Upper lobe of left lung (tissue), 6 donors: ENCODE measurements at regions not wholly inside any gene's neighbourhood (a gene's known extent, or its start where the extent isn't known, plus 50 kb on each side); places are given as distances from the start of the nearest gene placed in this dataset.

Experiments used
- ATAC-seq, 2 donors: fragments of 200-7000 bp; cut with Tn5 transposase; one replicate each; pipeline ENCODE4 v1.9.1; 2022; ENCODE audit warnings: mild to moderate bottlenecking in 2 of 2, moderate library complexity in 2 of 2; ENCODE audit not compliant: low FRiP score in 2 of 2
- DNase-seq, 2 donors: peaks; one replicate each; pipeline ENCODE4 v3.0.0-alpha.2; 2019 to 2020
- H3K27ac ChIP-seq, 4 donors: fragments of 200-600 bp; sonication (generic); one replicate each; pipeline ENCODE4 v1.5.1; 2016 to 2019
- H3K27me3 ChIP-seq, 4 donors: fragments of 200-600 bp; sonication (generic); one replicate each; pipeline ENCODE4 v1.5.1; 2017 to 2019
- H3K36me3 ChIP-seq, 4 donors: fragments of 200-600 bp; sonication (generic); one replicate each; pipeline ENCODE4 v1.5.1; 2016 to 2019
- H3K4me1 ChIP-seq, 4 donors: fragments of 200-600 bp; sonication (generic); one replicate each; pipeline ENCODE4 v1.5.1; 2018 to 2019
- H3K4me3 ChIP-seq, 4 donors: fragments of 200-600 bp; sonication (generic); one replicate each; pipeline ENCODE4 v1.5.1; 2017 to 2019; ENCODE audit warnings: mild to moderate bottlenecking in 2 of 4, moderate library complexity in 1 of 4
- H3K9me3 ChIP-seq, 4 donors: fragments of 200-600 bp; sonication (generic); one replicate each; pipeline ENCODE4 v1.5.1; 2018 to 2019
- CTCF ChIP-seq, 6 experiments: fragments of 450-650 bp in 4 of 6; fragments of 200-600 bp in 2 of 6; sonication (generic) in 2 of 6; IDR thresholded peaks; one replicate each; pipeline ENCODE4 v1.5.1; 2016 to 2019; ENCODE audit warnings: antibody characterized with exemption in 6 of 6
- EP300 ChIP-seq, 4 donors: sonication (generic); formaldehyde crosslinking; IDR thresholded peaks; one replicate each; pipeline ENCODE4 v1.5.1; 2017; ENCODE audit warnings: antibody characterized with exemption in 4 of 4, control low read depth in 2 of 4
- POLR2A ChIP-seq, 4 donors: fragments of 450-650 bp; IDR thresholded peaks; one replicate each; pipeline ENCODE4 v1.5.1; 2016 to 2017; ENCODE audit warnings: antibody characterized with exemption in 4 of 4, mild to moderate bottlenecking in 2 of 4
- POLR2AphosphoS5 ChIP-seq, 2 donors: sonication (generic); formaldehyde crosslinking; IDR thresholded peaks; one replicate each; pipeline ENCODE4 v1.5.1; 2017; ENCODE audit warnings: antibody characterized with exemption in 2 of 2
- WGBS, 2 donors: methylation state at CpG; one replicate each; pipeline ENCODE4 v1.1.5; 2017 to 2018; 5-methylcytosine and 5-hydroxymethylcytosine counted together
- donor health status: DM: no; HTN: no; CAD: no; lungs with moderate emphysema.
- donor health status: DM: no; HTN: yes; CAD: no; lungs with severe emphysema.

GRCh38 chr3:103889675-103890074 is 1454.9 kb downstream of the ZPLD1 start:
- no peak for TF ChIP-seq EP300 (IDR thresholded peaks at IDR 0.05)
- no peak for TF ChIP-seq POLR2A (IDR thresholded peaks at IDR 0.05)
- no peak for TF ChIP-seq CTCF (IDR thresholded peaks at IDR 0.05)
- no peak for TF ChIP-seq POLR2AphosphoS5 (IDR thresholded peaks at IDR 0.05)
- H3K4me3 ChIP-seq, result no peak overlapping the region
- DNase-seq (no peak), ATAC-seq (no peak)
- no peaks in the 10 kb centered on the region for H3K9me3 ChIP-seq
- H3K27me3 ChIP-seq, result no peaks in the 10 kb centered on the region
- H3K27ac ChIP-seq, result no peak overlapping the region
- no peaks in the 10 kb centered on the region for H3K4me1 ChIP-seq
- no peaks in the 10 kb centered on the region for H3K36me3 ChIP-seq
- 78 to 84% methylated on average over 1 of the region's 1 CpG for WGBS, 2 donors

GRCh38 chr3:103894162-103894822 is 1459.5 kb downstream of the ZPLD1 start:
- Histone ChIP-seq H3K9me3 (no peaks in the 10 kb centered on the region), H3K27ac (no peak overlapping the region), H3K27me3 (no peaks in the 10 kb centered on the region), H3K4me1 (no peaks in the 10 kb centered on the region), H3K4me3 (no peak overlapping the region), H3K36me3 (no peaks in the 10 kb centered on the region)
- no peak for DNase-seq
- TF ChIP-seq POLR2A (IDR thresholded peaks at IDR 0.05) (no peak), EP300 (IDR thresholded peaks at IDR 0.05) (no peak), POLR2AphosphoS5 (IDR thresholded peaks at IDR 0.05) (no peak), CTCF (IDR thresholded peaks at IDR 0.05) (no peak)
- WGBS, 2 donors, result 81 to 87% methylated on average over 5 of the region's 5 CpGs
- no peak for ATAC-seq

GRCh38 chr3:103899328-103899727 is 1464.5 kb downstream of the ZPLD1 start:
- H3K4me3 ChIP-seq, result no peak overlapping the region
- TF ChIP-seq POLR2A (IDR thresholded peaks at IDR 0.05), result no peak
- no peak for TF ChIP-seq CTCF (IDR thresholded peaks at IDR 0.05)
- no peak for TF ChIP-seq EP300 (IDR thresholded peaks at IDR 0.05)
- 74 to 80% methylated on average over 11 of the region's 11 CpGs for WGBS, 2 donors
- H3K9me3 ChIP-seq, result no peaks in the 10 kb centered on the region
- no peaks in the 10 kb centered on the region for H3K36me3 ChIP-seq
- no peak for DNase-seq
- H3K27ac ChIP-seq, result no peak overlapping the region
- no peaks in the 10 kb centered on the region for H3K4me1 ChIP-seq
- ATAC-seq, result no peak
- H3K27me3 ChIP-seq, result no peaks in the 10 kb centered on the region

- no peak overlapping the region for H3K27ac ChIP-seq
- WGBS, 2 donors, result 77 to 78% methylated on average over 3 of the region's 3 CpGs
- H3K27me3 ChIP-seq, result no peaks in the 10 kb centered on the region
- ATAC-seq (no peak), DNase-seq (no peak)
- TF ChIP-seq POLR2AphosphoS5 (IDR thresholded peaks at IDR 0.05), result no peak
- H3K4me3 ChIP-seq, result no peak overlapping the region
- no peaks in the 10 kb centered on the region for H3K9me3 ChIP-seq
- H3K4me1 ChIP-seq, result no peaks in the 10 kb centered on the region
- no peaks in the 10 kb centered on the region for H3K36me3 ChIP-seq
Measured at GRCh38 chr3:103904991-103905390, 1461.7 kb upstream of the ALCAM start.

GRCh38 chr3:103906304-103906703 is 1460.4 kb upstream of the ALCAM start:
- ATAC-seq (no peak), DNase-seq (no peak)
- no peaks in the 10 kb centered on the region for H3K27me3 ChIP-seq
- H3K4me1 ChIP-seq, result no peaks in the 10 kb centered on the region
- H3K36me3 ChIP-seq, result no peaks in the 10 kb centered on the region
- H3K4me3 ChIP-seq, result no peak overlapping the region
- no peak overlapping the region for H3K27ac ChIP-seq
- 62% methylated on average over 2 of the region's 2 CpGs for WGBS, 2 donors
- no peak for TF ChIP-seq CTCF (IDR thresholded peaks at IDR 0.05)
- TF ChIP-seq POLR2AphosphoS5 (IDR thresholded peaks at IDR 0.05), result no peak
- no peak for TF ChIP-seq POLR2A (IDR thresholded peaks at IDR 0.05)
- no peak for TF ChIP-seq EP300 (IDR thresholded peaks at IDR 0.05)
- H3K9me3 ChIP-seq, result no peaks in the 10 kb centered on the region
